SIG-M5 treated with dmso at 0.1 percent for 504 hours (cell line): ENCODE measurements at regions not wholly inside any gene's neighbourhood (a gene's known extent, or its start where the extent isn't known, plus 50 kb on each side); places are given as distances from the start of the nearest gene placed in this dataset.

Experiments
- DNase-seq: peaks from one replicate; lab custom pipeline; 2025; ENCODE audit not compliant: unreplicated experiment; lab: John Stamatoyannopoulos, UW

DNA sequence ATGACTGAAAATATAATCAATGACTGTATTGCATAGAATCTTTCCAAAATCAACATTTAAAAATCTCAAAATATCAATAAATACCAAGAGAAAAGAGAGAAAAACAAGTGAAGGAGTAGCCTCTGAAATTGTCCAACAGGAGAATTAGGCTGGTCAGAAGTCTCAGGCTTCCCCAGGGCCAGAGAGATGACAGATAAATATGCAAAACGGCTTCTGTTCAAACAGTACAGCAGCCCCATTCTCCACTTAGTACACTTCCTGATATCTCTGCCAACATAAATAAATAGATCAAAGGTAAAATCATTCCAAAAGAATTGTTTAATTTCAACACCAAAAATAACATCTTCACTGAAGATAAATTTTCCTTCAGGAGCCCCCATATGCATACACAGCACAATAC, 204.7 kb upstream of the GABRA2 start:
- no peak for DNase-seq

DNA sequence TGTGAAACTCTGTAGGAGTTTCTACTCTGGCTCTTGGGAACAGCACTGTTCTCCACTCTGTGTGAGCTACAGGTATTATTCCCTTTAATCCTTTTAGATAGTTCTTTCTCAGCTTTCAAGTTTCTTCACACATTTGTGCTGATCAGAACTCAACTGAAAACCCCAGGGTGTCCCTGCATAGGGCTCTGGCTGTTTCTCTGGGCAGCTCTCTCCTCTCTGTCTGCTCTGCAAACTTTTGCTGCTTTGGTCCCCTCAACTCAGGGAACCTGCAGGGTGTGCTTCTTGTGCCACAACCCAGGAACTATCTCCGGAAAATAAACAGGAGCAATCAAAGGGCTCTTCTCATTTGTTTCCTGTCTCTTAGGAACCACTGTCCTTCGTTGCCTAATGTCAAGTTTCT, 196.6 kb upstream of the GABRA2 start:
- no peak for DNase-seq

DNA sequence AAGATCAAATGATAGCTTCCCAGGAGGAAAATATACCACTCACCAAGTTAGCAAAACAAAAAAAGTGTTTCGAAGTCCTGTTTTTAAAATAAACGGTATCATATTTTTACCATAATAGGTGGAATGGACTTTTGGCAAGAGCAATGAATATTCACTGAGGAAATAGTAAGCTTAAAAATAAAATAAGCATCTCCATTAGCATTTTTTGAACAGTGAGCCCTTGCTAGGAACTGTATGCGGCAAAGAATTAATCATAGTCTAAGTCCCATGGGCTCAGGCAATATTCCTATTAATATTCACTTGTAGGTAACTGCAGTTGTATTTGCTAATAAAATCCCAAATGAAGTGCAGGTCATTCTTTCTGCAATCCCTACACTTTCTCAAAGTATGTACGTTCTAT, 191.7 kb upstream of the GABRA2 start:
- DNase-seq = no peak

DNA sequence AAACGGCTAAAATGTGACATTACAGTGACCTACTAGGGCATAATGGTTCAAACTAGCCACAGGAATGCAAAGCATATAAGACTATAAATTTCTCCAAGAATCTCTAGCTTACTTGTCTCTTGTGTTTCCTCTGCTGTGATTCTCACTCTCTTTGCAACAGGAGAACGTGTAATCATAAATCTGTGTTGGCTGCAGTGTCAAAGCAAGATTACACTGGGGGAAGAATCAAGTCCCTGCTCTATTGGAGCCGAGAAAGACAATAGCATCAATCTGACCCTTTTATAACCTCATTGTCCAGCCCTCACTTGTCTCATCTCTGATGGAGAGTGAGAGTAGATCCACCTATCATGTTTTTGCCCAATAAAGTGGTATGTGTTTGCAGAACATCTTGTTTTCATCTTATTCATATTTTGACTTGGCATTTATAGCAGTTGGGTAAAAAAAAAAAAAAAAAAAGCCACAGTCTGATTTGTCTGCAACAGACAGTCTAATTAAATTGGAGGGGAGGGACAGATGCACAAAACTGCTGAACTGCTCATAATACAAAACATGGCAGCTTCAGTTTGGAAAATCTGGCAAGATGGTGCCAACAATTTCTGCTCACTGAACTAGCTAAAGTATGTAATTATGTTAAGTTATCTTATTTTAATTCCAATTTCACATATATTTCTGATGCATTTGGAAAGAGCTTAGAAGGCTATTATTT, 165.0 kb upstream of the GABRA2 start:
- DNase-seq = no peak

DNA sequence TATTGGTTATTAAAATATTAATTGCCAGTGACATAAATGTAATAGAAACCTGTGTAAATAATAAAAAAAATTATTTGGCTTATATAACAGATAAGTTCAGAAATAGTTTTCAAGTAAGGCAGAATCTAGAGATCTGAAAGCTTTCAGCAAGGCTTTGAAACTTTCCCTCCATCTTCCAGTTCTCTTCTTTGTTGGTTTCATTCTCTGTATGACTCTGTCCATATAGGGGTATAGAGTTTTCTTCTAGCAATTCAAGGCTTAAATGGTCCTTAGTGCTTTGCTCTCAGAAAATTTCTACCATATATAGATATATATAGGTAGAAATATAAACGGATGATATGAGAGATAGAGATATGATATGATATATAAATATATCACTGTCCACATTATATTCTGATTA, 160.5 kb upstream of the GABRA2 start:
- no peak for DNase-seq

DNA sequence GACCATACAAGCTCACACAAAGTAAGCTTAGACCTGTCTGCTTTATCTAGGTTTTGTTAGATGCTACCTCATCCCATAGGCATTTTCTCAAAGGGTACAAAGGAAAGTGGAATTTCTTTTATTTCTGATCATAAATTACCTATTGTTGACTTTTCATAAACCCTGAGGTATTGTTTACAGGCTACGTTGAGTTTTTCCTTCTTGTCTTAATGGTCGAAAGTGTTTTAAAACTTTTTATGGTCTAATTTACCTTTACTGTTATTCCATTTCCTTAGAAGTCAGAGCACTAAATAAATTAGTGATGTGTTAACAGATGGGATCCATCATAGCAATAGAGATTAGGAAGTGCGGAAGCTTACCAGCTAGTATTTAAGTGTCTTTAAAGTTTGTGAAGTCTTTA, 159.2 kb upstream of the GABRA2 start:
- no peak for DNase-seq

DNA sequence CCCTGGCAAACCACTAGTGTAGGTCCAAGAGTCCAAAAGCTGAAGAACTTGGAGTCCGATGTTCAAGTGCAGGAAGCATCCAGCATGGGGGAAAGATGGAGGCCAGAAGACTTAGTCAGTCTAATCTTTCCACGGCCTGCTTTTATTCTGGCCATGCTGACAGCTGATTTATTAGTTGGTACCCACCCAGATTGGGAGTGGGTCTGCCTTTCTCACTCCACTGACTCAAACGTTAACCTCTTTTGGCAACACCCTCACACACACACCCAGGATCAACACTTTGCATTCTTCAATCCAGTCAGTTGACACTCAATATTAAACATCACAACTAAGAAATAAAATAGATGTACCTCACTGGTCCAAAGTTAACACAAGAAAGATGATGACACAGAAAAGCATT, 134.8 kb upstream of the GABRA2 start:
- no peak for DNase-seq

DNA sequence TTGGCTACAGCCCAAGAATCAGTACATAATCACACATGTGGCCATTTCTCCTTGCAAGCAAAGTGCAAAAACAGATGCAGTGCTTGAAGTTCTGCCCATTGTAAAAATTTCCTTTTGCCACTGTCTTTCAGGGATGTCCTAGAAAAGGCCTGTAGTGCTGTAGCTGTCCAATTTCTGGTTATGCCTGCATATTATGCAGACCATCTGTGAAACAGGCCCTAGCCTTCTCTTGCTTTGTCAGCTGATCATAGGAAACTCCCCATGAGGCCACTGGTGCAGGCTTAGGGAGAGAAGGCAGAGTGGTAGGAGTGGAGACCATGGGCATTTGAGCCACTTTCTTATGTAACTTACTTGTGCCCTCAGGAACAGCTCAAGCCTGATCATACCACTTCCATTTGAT, 130.4 kb upstream of the GABRA2 start:
- no peak for DNase-seq

DNA sequence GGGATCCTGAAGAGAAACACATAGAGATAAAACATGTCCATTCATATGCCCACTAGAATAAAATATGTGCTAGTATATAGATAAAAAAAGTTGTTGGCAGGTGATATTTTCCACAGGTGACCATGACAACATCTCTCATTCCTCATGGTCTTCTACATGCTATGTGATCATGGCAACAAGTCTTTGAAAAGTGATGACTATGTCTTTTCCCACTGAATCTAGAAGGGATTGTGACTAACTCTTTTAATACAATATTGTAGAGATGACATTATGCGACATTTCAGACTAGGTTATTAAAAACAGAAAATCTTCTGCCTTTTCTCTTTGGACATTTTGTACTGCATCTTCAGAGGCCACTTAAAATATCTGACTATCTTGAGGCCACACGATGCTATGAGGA, 126.0 kb upstream of the GABRA2 start:
- no peak for DNase-seq

DNA sequence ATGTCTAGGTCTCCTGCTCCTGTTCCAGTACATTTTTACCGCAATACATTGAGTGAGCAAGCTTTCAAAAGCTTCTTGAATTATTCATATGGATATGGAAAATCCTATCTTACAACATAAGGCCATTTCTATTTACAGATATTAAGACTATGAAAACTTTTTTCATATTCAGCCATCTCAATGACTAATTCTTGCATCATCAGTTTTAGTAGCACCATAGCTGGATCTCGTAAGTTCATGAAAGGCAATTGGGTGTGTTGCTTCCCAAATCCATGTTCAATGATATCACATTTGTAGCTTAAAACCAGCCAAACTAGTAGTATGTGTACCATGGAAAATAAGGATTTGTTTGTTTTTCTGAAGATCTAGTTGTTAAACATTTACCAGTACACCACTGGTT, 118.3 kb upstream of the GABRA2 start:
- no peak for DNase-seq

DNA sequence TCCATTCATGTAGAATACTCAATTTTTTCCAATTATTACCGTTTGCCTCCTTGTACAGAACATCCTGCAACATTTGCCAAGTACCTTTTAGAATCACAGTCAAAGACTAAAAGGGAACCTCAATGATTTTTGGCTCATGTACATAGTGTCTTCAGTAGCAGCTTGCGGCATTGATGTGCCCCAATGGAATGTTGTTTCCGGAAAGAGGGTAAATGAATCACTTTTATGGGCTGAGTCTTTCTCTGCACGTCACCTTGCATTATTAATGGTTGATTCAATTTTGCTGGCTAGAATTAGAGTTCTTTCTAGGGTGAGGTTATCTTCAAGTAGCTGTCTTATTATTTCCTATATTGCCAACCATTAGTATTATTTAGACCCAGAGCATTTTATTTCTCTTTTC, 116.9 kb upstream of the GABRA2 start:
- DNase-seq = no peak

DNA sequence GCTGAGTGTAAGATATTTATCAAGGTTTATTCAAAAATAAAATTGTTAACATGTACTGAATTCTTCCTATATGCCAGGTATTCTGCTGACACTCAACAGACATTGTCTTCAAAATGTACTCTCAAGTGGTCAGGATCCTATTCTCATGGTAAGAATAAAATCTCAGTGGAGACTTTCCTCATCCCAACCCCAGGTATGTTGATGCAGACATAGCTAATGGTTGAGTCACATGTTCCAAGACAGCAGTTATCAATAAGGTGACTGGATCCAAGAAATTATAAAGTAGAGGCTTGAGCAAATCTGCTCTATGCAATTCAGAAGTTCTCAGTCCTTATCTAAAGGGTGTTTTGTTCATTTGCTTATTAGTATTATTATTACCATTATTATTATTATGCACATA, 115.2 kb upstream of the GABRA2 start:
- no peak for DNase-seq

DNA sequence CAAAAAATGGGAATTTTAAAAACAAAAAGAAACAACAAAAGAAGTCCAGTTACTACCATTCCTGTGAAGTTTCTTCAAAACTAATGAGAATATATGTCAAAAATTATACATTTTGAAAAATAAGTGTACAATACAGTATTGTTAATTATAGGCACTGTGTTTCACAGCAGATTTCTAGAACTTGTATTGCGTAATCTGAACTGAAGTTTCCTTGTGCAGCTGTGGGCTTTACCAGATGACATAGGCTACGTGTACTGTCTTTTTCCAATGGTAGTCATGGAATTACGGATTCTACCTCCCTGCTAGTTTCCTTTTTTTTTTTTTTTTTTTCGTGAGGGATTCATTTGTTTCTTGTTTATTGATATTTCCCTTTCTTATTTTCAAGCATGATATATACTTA, 113.8 kb upstream of the GABRA2 start:
- peak; percentile 40 for DNase-seq

DNA sequence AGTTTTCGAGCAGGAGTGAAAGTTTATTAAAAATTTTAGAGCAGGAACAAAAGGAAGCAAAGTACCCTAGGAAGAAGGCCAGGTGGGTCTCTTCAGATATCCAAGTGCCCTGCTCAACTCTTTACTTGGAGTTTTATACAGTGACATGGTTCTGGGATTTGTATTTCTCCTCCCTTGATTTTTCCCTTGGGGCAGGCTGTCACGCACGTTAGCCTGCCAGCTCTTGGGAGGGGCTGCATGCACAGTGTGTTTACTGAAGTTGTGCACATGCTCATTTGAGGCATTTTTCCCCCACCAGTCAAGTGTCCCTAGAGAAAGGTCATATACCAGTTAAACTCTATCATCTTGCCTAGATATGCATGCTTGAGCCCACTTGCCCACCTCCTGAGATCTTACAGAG, 102.5 kb upstream of the GABRA2 start:
- DNase-seq = no peak

DNA sequence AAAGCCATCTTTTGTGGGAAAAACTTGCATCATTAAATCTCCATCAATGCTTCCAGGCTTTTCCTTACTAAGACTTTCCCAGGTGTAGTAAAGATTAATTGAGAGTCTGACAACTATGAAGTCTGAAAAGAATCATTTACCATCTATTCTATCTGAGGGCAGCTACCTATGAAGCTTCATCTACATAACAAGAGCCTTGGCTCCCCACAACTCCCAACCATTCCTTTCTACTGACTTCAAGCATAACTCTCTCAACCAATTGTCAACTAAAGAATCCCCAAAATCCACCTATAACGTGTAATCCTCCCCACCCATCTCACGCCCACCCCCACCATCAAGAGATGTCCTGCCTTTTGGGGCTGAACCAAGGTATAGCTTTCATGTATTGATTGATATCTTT, 101.5 kb upstream of the GABRA2 start:
- no peak for DNase-seq

DNA sequence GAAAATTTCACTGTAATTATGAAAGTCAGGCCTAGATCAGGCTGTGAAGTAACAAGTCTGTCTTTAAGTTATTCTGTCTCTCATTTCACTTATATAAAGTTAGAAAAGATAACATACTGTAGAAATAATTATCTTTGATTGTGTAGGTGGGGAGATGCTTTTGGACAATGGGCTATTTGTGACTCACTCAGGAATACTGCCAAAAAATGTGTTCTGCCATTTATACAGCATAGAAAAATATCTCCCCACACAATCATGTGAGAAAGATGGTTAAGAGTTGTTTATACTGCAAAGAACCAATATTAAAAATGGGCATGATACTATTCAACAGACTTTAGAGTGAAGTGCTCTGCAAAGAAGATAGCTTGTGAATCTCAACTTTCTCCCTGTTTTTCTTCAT, 95.0 kb upstream of the GABRA2 start:
- no peak for DNase-seq

DNA sequence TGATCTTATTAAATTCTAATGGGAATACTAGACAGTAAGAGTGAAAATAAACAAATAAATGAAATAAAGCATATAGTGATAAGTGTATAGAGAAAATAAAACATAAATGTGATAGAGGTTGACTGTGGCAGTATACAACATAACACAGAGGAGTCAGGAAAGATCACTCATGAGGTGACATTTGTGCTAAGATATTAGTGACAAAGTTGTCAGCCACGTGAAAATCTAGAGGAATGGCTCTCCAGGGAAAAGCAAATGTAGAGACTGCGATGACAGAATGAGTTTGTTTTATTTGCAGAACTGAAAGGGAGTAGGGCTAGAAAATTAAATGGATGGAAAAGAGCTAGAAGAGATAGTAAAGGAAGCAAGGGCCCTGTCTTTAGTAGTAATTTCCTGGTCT, 72.8 kb upstream of the GABRA2 start:
- no peak for DNase-seq

DNA sequence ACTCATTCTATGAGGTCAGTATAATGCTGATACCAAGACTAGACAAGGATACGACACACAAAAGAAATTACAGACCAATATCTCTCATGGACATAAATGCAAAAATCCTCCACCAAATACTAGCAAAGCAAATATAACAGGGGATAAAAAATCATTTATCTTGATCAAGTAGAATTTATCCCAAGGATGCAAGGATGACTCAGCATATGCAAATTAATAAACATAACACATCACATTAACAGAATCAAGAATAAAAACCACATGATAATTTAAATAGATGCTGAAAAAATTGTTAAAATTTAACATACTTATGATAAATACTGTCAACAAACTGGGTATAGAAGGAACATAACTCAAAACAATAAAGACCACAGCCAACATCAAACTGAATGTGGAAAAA, 69.4 kb upstream of the GABRA2 start:
- DNase-seq = no peak

DNA sequence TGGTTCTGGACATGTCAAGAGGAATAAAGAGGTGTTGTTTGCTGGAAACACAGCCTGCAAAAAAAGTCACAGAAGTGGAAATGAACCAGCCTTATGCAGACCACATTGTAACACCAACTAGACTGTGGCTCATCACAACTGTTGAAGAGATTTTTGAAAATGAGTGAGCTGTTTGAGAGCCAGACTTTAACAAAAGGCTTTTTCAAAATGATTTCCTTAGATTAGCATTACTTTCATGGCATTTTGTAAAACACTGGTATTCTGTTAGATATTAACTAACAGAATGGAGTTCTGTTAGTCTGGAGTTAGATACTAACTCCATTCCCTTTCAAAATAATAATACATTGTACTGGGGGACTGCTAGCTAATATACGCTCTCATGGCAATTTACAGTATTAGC, 60.6 kb upstream of the GABRA2 start:
- no peak for DNase-seq

DNA sequence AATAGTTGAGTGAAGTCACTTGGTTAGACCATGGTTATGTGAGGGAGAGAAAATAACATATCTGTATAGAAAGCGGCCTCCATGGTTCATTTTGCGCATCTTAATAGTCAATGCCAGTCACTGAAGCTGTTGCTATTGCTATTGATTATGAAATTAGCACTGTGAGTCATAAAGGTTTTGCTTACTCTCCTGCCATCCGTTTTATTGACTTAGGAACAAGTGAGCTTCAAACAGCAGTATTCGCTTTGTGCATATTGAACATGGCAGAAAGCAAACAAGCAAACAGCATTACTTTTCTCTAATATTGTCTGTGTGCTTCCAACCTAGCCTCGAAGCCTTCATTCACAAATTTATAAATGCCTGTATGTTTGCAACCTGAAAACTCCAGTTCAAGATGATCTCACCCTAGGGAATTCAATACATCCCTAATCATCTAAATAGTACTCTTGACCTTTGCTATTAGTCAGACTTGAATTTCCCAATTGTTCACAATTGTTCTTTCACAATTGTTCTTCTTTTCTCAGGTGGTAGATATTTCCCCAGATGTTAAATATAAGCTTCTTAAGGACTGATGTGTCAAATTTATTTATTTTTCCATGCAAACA, 55.9 kb upstream of the GABRA2 start:
- DNase-seq = no peak

DNA sequence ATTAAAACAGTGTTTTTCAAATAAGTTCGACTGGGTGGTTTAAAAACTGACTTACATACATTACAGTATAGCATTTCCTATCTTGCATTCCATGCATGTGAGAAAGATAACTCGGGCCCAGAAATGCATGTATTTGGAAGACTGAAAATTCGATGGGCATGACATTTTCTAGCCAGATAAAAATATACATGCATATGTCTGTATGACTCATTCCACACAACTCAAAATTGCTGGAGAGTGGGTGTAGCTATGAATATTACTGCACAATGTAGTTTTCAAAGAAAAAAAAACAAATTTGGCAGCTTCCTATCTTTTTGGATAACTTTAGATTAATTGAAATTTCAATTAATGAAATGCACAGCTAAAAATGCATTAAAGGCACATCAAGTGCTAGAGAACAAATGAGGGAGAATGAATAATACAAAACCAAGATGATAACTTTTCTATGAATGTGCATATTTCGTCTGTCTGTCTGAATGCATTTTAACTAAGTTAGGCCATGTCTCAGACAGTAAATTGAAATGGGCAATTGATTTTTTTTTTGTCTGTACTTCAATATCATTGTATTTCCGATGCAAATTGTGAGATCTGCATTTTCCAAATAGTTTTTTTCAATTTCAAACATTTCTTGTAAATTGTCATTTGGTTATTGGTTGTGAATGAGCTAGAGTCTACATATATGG, 54.5 kb upstream of the GABRA2 start:
- DNase-seq = no peak

DNA sequence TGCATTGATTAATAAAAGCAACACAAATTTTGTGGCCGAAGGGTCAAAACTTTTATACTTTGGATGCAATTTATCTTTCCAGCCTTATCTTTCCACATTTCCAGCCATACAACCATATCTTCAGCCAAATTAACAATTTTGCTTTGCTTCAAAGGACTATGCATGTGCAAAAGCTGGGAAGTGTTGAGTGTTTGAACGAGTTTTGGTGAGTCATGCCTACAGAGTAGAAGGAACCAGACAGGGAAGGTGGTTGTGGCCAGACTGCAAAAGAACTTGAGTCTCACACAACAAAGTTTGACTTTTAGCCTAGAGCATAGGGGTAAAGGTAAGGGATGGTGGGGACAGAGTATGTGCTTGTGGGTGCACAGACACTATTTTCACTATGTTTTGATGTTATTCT, 53.0 kb upstream of the GABRA2 start:
- no peak for DNase-seq
